CD14-positive monocyte (primary cell): ENCODE measurements at regions not wholly inside any gene's neighbourhood (a gene's known extent, or its start where the extent isn't known, plus 50 kb on each side); places are given as distances from the start of the nearest gene placed in this dataset.

Experiments
- DNase-seq, 3 donors: peaks; one replicate each; pipeline ENCODE4 v3.0.0-alpha.2; 2011 to 2022
- H2AFZ ChIP-seq: 2 replicates; pipeline ENCODE4 v1.6.0; 2012; ENCODE audit warnings: mild to moderate bottlenecking, low read depth, low read length, inconsistent platforms; ENCODE audit not compliant: insufficient read depth, poor library complexity, severe bottlenecking
- H3K27ac ChIP-seq, 2 donors: 1 replicate in 1 of 2; 2 replicates in 1 of 2; pipeline ENCODE4 v1.5.1; 2012 to 2013; ENCODE audit warnings: low read length in 2 of 2, control low read depth in 1 of 2, inconsistent platforms in 1 of 2, low read depth in 1 of 2, mild to moderate bottlenecking in 1 of 2
- H3K27me3 ChIP-seq, 2 donors: one replicate each; pipeline versions ENCODE4 v1.6.0 to v1.6.1; 2011 to 2013; ENCODE audit warnings: low read length in 2 of 2; ENCODE audit not compliant: control insufficient read depth in 2 of 2, insufficient read depth in 2 of 2
- H3K36me3 ChIP-seq, 2 donors: replicated peaks in 1 of 2; 1 replicate in 1 of 2; 2 replicates in 1 of 2; pipeline versions ENCODE4 v1.5.1 to v1.6.1; 2012 to 2013; ENCODE audit warnings: low read length in 2 of 2, control low read depth in 1 of 2, inconsistent platforms in 1 of 2, mild to moderate bottlenecking in 1 of 2; ENCODE audit not compliant: insufficient read depth in 2 of 2, control insufficient read depth in 1 of 2
- H3K4me1 ChIP-seq, 2 donors: 1 replicate in 1 of 2; 2 replicates in 1 of 2; pipeline versions ENCODE4 v1.5.1 to v1.6.1; 2012 to 2013; ENCODE audit warnings: low read length in 2 of 2, control low read depth in 1 of 2, inconsistent platforms in 1 of 2, mild to moderate bottlenecking in 1 of 2, moderate library complexity in 1 of 2; ENCODE audit not compliant: insufficient read depth in 2 of 2, control insufficient read depth in 1 of 2
- H3K4me2 ChIP-seq: replicated peaks from 2 replicates; pipeline ENCODE3; 2012; ENCODE audit warnings: low read length, moderate library complexity, mild to moderate bottlenecking; ENCODE audit not compliant: poor library complexity, severe bottlenecking; ENCODE audit errors: extremely low read depth
- H3K4me3 ChIP-seq, 3 experiments: fragments of 200-600 bp in 1 of 3; sonication (generic) in 1 of 3; replicated peaks in 1 of 3; 1 replicate in 2 of 3; 2 replicates in 1 of 3; pipeline ENCODE4 v1.5.1; 2011 to 2013; ENCODE audit warnings: low read length in 3 of 3, mild to moderate bottlenecking in 3 of 3, control low read depth in 2 of 3, low read depth in 2 of 3, inconsistent platforms in 1 of 3, moderate library complexity in 1 of 3
- H3K79me2 ChIP-seq: 2 replicates; pipeline ENCODE4 v1.6.0; 2012; ENCODE audit warnings: mild to moderate bottlenecking, control low read depth, inconsistent platforms, low read length, moderate library complexity; ENCODE audit not compliant: insufficient read depth
- H3K9ac ChIP-seq: 2 replicates; pipeline ENCODE4 v1.6.0; 2017; ENCODE audit warnings: low read length, mild to moderate bottlenecking; ENCODE audit not compliant: insufficient read depth, poor library complexity, severe bottlenecking
- H3K9me3 ChIP-seq, 2 donors: replicated peaks in 1 of 2; 1 replicate in 1 of 2; 2 replicates in 1 of 2; pipeline versions ENCODE4 v1.5.1 to v1.6.1; 2012 to 2013; ENCODE audit warnings: low read length in 2 of 2, control low read depth in 1 of 2; ENCODE audit not compliant: control insufficient read depth in 1 of 2, insufficient read depth in 1 of 2
- H4K20me1 ChIP-seq: 2 replicates; pipeline ENCODE4 v1.6.0; 2012; ENCODE audit warnings: mild to moderate bottlenecking, low read length, control low read depth, moderate library complexity; ENCODE audit not compliant: insufficient read depth
- H3K27ac Mint-ChIP-seq, 7 donors: one replicate each; pipeline ENCODE4 v1.8.0; 2020; ENCODE audit warnings: mild to moderate bottlenecking in 7 of 7, mixed read lengths in 7 of 7, moderate library complexity in 6 of 7, inconsistent platforms in 2 of 7
- H3K27me3 Mint-ChIP-seq, 3 donors: one replicate each; pipeline ENCODE4 v1.8.0; 2021 to 2022; ENCODE audit warnings: low read depth in 3 of 3, mild to moderate bottlenecking in 3 of 3, mixed read lengths in 3 of 3, moderate library complexity in 3 of 3, inconsistent platforms in 1 of 3
- H3K36me3 Mint-ChIP-seq, 2 donors: one replicate each; pipeline ENCODE4 v1.8.0; 2020; ENCODE audit warnings: mixed read lengths in 2 of 2, inconsistent platforms in 1 of 2, mild to moderate bottlenecking in 1 of 2
- H3K4me1 Mint-ChIP-seq: one replicate; pipeline ENCODE4 v1.8.0; 2020; ENCODE audit warnings: mild to moderate bottlenecking, mixed read lengths
- H3K4me3 Mint-ChIP-seq, 2 donors: one replicate each; pipeline ENCODE4 v1.8.0; 2020; ENCODE audit warnings: mild to moderate bottlenecking in 2 of 2, mixed read lengths in 2 of 2, moderate library complexity in 1 of 2
- H3K9me3 Mint-ChIP-seq, 7 donors: one replicate each; pipeline ENCODE4 v1.8.0; 2020 to 2022; ENCODE audit warnings: mixed read lengths in 7 of 7, mild to moderate bottlenecking in 6 of 7, moderate library complexity in 6 of 7, inconsistent platforms in 2 of 7
- WGBS: methylation state at CpG from one replicate; pipeline ENCODE4 v1.1.5; 2013; ENCODE audit warnings: missing lambda C conversion rate; ENCODE audit not compliant: insufficient coverage; 5-methylcytosine and 5-hydroxymethylcytosine counted together
- intact Hi-C, 2 donors: fragments of 100-400 bp; cut with micrococcal nuclease; formaldehyde crosslinking; loops; one replicate each; pipeline versions ENCODE4 v1.15.0 to v1.15.1; 2023
- TF ChIP-seq, protein P1 (sequence below): fragments of 200-600 bp; IDR thresholded peaks from one replicate; pipeline ENCODE4 v1.8.0; 2022; ENCODE audit warnings: antibody characterized with exemption, mild to moderate bottlenecking

DNA sequence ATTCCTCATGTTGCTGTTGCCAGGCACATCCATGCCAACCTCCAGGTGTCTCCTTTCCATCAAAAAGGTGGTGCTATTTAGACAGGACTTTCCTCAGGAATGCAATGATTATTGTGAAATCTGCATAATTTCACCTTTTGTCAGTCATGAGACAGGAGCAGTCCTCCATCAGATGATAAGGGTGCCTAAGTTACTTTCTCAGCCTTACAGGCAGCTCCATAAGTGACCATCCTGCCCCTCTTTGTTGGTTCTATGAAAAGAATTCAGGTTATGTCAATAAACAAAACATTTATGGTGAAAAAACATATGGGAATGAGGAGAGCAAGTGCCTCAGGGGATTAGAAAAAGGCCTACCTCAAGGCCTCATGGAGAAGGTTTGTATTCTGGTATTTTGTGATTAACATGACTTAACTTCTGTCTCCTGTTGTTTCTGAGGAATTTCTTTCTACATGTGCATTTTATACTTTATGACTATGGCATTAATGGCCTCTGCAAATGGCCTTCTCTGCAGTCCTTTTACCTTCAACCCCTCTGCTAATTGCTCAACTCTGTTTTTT is 110.3 kb upstream of the DIAPH3 start:
- Histone ChIP-seq H3K4me2 (no peak overlapping the region), H4K20me1 (no peaks in the 10 kb centered on the region), H3K4me1 (no peaks in the 10 kb centered on the region), H3K36me3 (no peaks in the 10 kb centered on the region), H2AFZ (no peak overlapping the region), H3K27ac (no peak overlapping the region), H3K79me2 (no peaks in the 10 kb centered on the region), H3K27me3 (no peaks in the 10 kb centered on the region), H3K9ac (no peak overlapping the region), H3K4me3 (no peak overlapping the region), H3K9me3 (peaks cover 0 to 4% of the 10 kb centered on the region in 2 donors)
- intact Hi-C loops: no loop called here
- Mint-ChIP-seq H3K9me3 (peaks cover 0 to 6% (median 3%) of the 10 kb centered on the region in 7 donors), H3K27ac (no peak overlapping the region), H3K4me1 (no peaks in the 10 kb centered on the region), H3K4me3 (no peak overlapping the region), H3K36me3 (no peaks in the 10 kb centered on the region), H3K27me3 (peaks cover 0 to 2% (median 2%) of the 10 kb centered on the region in 3 donors)
- no peak for DNase-seq
- TF ChIP-seq, protein P1, sequence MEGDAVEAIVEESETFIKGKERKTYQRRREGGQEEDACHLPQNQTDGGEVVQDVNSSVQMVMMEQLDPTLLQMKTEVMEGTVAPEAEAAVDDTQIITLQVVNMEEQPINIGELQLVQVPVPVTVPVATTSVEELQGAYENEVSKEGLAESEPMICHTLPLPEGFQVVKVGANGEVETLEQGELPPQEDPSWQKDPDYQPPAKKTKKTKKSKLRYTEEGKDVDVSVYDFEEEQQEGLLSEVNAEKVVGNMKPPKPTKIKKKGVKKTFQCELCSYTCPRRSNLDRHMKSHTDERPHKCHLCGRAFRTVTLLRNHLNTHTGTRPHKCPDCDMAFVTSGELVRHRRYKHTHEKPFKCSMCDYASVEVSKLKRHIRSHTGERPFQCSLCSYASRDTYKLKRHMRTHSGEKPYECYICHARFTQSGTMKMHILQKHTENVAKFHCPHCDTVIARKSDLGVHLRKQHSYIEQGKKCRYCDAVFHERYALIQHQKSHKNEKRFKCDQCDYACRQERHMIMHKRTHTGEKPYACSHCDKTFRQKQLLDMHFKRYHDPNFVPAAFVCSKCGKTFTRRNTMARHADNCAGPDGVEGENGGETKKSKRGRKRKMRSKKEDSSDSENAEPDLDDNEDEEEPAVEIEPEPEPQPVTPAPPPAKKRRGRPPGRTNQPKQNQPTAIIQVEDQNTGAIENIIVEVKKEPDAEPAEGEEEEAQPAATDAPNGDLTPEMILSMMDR: no peak

GRCh38 chr13:60274655-60275054 is 110.9 kb upstream of the DIAPH3 start:
- Mint-ChIP-seq H3K4me3 (no peak overlapping the region), H3K9me3 (peaks cover 0 to 7% (median 3%) of the 10 kb centered on the region in 7 donors), H3K36me3 (no peaks in the 10 kb centered on the region), H3K27me3 (peaks cover 0 to 2% (median 2%) of the 10 kb centered on the region in 3 donors), H3K4me1 (no peaks in the 10 kb centered on the region), H3K27ac (no peak overlapping the region)
- Histone ChIP-seq H3K36me3 (no peaks in the 10 kb centered on the region), H4K20me1 (no peaks in the 10 kb centered on the region), H3K4me2 (no peak overlapping the region), H2AFZ (no peak overlapping the region), H3K4me1 (no peaks in the 10 kb centered on the region), H3K27me3 (no peaks in the 10 kb centered on the region), H3K4me3 (no peak overlapping the region), H3K79me2 (no peaks in the 10 kb centered on the region), H3K9ac (no peak overlapping the region), H3K27ac (no peak overlapping the region), H3K9me3 (peaks cover 0 to 4% of the 10 kb centered on the region in 2 donors)
- TF ChIP-seq, protein P1: no peak
- DNase-seq: no peak
- intact Hi-C loops: no loop called here
- WGBS: 97% methylated on average over 11 of the region's 12 CpGs
